HuH-7 (cell line): ENCODE measurements at regions not wholly inside any gene's neighbourhood (a gene's known extent, or its start where the extent isn't known, plus 50 kb on each side); places are given as distances from the start of the nearest gene placed in this dataset.
A peak's percentile ranks its signal among the peaks of the same experiment; 100 is the strongest.
"Not testable (repeated sequence)": the region's sequence is repeated elsewhere in the genome, so short reads cannot be mapped to it uniquely, and the experiment has no call there.

Experiments
- DNase-seq: peaks from one replicate; pipeline ENCODE4 v3.0.0; 2011; ENCODE audit warnings: low spot score

DNA sequence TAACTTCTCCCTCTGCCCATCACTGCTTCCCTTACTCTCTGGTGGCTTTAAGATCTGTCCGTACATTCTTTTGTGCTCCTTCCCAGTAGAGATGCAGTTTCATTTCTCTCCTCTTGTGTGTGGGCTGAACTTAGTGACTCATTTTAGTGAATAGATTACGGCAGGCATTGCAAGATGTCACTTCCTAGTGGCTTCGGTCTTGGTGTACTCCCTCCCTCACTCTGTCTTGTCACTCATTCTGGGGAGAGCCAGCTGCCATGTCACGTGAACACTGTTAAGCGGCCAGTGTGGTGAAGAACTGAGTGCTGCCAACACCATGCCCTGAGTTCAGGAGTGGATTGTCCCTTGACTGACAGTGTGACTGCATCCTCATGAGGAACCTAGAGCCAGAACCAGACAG lies 115.9 kb downstream of the OTOR start:
- no peak for DNase-seq

DNA sequence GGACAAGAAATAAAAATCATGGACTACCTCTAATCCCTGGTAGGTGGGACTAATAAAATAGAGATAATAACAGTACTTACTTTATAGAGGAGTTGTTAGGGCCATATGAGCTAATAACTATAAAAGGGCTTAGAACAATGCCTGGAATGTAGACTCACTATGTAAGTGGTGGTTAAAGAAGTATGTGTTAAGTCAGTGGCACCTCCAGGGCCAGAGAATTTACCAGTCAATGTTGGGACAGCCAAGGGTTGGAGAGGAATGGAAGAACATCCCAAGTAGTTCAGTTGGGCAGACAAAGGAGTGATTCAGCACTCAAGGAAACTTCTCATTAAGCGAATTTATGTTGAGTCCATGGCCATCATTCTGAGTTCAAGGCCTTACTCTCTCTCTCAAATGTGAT lies 116.8 kb downstream of the OTOR start:
- DNase-seq, result no peak

DNA sequence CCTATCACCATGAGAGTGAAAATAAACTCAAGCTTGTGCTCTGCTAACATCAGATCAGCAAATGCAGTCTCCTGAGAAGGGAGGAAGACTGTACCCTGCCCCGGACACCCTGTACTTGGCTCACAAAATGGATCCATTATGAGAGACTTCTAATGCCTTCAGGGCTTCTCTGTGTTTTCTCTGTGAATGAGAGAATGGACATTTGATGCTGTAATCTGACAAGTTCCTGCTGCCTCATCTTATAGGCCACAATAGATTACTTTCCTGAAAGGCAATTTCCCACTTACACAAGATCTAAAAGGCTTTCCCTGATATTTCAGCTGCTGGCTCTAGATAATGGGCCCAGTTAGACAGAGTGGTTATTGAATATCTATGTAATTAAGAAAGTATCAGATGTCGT lies 117.2 kb downstream of the OTOR start:
- no peak for DNase-seq

DNA sequence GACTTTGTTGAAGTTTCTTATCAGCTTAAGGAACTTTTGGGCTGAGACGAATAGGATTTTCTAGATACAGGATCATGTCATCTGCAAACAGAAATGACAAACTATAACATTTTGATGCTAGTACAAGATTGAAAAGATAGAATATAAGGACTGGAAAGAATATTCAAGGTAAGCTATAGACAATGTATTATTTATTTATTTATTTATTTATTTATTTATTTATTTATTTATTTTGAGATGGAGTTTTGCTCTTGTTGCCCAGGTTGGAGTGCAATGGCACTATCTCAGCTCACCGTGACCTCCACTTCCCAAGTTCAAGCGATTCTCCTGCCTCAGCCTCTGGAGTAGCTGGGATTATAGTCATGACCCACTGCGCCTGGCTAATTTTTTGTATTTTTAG lies 125.0 kb downstream of the OTOR start:
- DNase-seq, result not testable (repeated sequence)

DNA sequence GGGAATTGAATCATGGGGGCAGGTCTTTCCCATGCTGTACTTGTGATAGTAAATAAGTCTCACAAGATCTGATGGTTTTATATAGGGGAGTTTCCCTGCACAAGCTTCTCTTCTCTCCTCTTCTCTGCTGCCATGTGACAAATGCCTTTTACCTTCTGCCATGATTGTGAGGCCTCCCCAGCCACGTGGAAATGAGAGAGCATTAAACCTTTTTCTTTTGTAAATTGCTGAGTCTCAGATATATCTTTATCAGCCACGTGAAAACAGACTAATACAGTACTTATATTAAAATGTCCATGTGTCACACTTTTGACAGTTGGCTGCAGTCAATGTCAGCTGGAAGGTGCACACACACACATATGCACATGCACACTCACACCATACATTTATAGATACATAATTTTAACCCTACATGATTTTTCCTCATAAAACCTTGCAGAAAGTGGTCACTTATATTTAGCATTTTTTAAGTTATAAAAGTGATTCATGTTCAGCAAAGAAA lies 128.9 kb downstream of the OTOR start:
- no peak for DNase-seq

DNA sequence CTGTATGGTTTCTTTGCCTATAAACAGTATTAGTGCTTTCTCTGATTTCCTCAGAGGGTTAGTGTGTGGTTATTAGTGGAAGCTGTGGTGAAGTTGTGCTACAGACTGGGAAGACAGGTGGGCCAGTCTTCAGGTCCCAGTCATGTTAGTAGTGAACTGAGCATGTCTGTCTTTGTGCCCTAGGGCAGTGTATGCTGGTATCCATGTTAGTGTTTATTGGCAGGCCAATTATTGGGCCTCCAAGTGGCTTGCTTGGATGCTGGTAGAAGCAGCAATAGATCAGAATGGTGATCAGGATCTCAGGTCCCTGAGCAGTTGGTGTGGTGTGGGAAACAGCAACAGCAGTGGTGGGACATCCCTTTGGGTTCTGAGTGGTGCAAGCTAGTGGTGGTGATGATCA lies 137.6 kb downstream of the OTOR start:
- DNase-seq, result no peak

DNA sequence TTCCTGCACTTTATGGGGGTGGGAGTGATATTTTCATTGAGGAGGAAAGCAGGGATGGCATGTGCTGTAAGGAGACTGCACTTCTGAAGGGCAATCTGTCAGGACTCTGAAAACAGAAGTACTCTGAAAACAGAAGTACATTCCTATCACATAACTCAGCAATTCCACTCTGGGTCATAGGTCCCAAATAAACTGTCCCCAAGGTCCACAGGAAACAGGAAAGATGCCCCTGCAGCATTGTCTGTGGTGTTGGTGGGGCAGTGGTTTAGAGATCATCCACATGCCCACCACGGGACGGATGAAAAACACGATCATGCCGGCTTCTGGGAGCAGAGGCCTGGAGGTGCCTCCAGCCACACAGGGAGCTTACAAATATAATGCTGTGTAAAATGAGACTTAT lies 150.3 kb downstream of the OTOR start:
- DNase-seq, result no peak

DNA sequence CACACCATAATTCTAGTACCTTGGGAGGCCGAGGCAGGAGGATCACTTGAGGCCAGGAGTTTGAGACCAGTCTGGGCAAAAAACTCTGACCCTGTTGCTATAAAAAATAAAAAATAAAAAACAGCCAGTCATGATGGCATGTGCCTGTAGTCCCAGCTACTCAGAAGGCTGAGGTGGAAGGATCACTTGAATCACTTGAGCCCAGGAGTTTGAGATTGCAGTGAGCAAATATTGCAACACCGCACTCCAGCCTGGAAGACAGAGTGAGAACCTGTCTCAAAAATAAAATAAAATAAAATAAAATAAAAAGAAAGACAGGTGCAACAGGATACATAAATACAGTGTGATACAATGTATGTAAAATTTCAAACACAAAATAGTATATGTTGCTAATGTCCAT lies 154.5 kb downstream of the OTOR start:
- no peak for DNase-seq

DNA sequence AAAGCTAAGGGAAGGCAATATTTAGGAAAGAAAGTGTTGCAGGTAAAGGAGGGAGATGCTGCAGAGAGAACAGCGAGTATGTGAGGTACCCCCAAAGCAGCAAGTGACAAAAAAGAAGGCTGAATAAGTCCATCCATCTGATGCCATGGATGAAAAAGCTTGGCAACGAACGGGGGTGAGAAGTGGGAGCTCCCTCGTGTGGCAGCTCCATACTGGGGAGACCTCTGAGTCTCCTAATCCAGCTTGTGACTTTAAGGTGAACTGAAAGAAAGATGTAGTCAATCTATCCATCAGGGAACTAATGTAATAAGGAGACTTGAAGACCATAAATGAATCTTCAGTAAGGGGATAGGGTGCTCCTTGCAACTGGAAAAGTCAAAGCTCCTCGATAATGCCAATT lies 156.6 kb downstream of the OTOR start:
- peak; percentile 12 for DNase-seq

DNA sequence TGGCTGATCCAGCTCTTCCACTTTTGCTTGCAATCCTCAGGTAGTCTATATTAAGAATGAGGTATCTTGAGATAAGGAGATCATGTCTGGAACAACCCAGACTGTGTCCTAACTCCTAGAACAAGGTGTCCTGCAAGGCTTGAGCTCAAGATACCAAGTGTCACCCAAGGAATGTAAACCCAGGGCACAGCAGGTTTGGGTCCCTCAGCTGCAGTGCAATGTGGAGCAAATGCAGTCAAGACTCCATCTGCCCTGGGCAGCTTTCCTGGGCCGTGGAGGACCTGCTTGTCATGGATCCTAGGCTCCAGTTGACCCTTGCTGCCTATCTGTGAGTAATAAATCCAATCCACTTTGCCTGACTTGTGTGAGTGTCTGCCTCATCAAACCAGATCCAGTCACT lies 166.1 kb downstream of the OTOR start:
- no peak for DNase-seq

DNA sequence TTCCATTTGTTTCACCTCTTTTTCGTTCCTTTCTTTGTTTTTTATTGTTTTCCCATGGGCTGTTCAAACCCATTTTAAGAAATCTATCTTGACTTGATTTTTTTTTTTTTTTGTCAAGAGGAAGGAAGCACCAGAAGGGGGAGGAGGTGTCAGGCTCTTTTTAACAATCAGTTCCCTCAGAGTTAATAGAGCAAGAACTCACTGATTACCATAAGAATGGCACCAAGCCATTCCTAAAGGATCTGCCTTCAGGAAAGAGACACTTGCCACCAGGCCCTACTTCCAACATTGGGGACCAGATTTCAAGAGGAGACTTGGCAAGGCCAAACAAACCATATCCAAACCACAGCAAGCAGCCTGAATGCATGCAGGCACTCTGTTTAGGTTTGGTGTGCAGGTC lies 168.0 kb downstream of the OTOR start:
- DNase-seq, result no peak

DNA sequence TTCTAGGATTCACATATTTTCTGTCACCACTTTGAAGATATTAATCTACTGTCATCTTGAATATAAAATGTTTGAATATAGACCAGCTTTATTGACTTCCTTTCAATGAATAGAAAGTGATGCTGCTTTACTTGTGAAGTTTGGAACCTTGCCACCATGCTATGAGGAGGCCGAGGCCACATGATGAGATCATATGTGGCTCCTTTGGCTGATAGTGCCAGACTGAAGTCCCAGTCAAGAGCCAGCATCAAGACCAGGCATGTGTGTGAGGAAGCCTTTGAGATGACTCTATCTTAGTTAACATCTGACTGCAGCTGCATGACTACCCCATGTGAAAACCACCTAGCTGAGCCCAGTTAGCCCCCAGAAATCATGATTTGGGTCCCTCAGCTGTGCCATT lies 169.5 kb downstream of the OTOR start:
- DNase-seq, result no peak

DNA sequence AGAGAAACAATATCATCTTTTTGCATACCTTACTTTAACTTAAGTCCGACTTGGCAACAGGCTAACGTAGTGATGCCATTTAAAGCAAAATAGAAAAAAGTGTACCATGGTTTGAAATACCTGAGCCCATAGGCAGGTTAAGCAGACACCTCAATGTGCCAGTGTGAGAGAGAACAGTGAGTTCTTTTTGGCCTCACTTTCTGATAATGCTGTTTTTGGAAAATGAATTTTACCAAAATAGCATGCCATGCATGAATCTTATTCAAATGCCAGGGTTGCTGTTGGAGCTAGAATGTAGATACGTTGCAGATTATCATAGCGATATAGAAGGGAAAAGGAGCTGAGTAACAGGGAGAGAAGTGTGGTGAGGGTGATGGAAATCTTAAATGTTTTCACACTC lies 170.2 kb downstream of the OTOR start:
- DNase-seq, result no peak

DNA sequence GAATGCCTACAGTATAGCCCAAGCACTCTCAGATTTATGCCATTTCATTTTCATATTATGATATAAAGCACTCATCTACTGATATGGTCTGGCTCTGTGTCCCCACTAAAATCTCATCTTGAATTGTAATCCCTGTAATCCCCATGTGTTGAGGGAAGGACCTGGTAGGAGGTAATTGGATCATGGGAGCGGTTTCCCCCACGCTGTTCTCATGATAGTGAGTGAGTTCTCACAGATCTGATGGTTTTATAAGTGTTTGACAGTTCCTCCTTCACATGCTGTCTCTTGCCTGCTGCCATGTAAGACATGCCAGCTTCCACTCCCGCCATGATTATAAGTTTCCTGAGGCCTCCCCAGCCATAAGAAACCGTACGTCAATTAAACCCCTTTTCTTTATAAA lies 171.7 kb downstream of the OTOR start:
- no peak for DNase-seq

DNA sequence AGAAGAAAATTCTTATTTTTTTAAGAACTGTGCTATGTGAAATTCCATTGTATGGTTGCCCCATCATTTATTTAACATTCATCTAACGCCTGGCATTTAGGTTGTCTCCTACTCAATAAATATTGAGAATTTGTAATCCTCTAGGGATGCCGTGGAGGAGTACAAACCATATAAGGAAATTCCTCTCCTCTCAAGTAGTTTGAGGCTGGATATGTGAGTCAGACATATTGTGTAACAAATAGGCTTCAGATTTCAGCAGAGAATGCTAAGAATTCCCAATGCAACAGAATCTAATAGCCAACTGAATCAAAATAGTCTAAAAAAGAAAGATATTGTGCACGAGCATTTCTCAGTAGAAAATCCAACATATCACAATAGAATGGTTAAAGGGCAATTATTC lies 174.7 kb downstream of the OTOR start:
- DNase-seq, result no peak

DNA sequence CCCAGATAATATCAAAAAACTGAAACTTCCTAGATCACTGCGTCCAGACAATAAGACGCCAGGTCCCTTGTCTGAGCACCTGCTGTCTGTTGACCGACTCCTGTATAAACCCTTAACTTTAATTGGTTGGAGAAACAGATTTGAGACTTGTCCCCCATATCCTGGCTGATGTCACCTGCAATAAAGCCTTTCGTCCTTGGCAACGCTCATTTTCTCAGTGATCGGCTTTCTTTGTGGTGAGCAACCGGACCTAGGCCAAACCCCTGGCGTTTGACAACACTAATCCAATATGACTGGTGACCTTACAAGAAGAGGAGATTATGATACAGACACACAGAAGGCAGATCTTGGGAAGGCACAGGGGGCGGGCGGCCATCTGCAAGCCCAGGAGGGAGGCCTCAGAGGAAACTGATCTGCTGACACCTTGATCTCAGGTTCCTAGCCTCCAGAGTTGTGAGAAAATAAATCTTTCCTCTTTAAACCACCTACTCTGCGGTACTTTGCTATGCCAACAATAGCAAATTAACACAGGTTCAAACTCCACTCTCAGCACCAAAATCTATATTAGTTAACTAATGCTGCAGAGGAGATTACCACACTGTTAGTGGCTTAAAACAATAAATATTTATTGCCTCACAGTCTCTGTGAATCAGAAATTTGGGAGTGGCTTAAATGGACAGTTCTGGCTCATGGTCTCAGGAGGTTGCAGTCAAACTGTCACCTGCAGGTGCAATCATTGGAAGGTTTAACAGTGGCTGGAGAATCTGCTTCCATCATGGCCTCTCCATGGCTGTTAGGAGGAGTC lies 178.7 kb downstream of the OTOR start:
- DNase-seq, result no peak

DNA sequence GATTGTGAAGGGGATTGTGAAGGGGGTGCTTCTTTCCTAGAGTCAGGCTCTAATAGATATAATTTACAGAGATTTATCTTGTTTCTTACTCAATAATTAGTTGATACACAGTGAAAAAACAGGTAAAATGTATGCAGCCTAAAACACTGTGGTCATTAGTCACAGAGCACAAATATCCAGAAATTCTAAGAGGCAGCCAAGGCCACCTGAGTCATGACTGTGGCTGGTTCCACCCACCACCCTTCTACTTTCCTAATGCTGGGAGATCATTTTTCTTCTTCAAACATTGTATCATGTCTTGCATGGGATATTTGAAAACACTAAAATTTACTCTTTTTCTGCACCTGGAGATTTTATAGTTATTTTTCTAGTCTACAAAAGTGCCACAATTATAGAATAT lies 181.6 kb downstream of the OTOR start:
- no peak for DNase-seq

DNA sequence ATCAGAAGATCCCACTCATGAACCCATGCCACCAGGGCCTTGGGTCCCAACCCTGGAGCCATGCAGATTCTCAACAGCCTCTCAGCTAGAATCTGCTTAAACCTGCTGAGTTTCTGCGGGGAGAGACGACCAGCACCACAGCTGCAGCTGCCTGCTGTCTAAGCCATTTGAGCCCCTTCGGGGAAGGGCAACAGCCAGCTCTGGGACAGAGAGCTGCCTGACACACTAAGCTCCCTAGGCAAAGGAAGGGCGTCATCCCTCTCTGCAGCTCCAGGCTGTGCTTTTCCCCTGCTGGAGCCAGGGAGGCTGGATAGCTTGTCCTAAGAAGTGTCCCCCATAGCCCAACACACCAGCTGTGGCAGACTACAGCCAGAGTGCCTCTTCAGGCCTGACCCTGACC lies 182.5 kb downstream of the OTOR start:
- DNase-seq, result no peak

DNA sequence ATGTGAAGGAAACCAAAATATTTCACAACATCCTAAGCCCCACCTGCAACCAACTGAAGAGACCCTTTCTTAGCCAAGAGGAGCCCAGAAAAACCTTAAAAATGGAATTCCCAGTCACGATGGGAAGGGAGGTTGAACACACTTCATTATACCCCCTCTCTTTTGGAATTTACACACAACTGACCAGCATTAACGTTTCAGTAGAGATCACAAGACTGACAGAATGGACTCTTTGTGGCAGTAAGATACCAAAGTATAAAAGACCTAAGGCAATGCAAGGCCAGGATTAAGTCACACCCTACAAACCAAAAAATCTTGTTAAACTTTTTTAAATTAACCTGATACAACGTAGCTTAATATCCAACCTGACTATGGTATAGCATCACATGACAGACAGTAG lies 190.9 kb downstream of the OTOR start:
- DNase-seq, result no peak

DNA sequence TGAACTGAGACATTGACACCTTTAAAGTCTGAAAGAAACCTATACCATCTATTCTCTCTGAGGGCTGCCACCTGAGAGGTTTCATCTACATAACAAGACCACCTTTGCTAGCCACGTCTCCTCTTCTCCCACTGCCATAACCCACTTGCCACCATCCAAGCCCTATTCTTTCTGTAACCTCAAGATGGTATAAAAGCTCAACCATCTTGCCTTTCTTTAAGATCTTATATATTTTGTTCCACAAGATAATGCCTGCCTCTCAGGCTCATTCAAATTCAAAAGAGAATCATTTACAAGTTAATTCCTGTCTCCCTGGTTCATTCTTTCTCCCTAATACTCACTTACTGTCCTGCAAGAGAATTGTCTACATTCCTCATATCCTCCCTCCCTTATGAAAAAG lies 192.5 kb downstream of the OTOR start:
- no peak for DNase-seq

DNA sequence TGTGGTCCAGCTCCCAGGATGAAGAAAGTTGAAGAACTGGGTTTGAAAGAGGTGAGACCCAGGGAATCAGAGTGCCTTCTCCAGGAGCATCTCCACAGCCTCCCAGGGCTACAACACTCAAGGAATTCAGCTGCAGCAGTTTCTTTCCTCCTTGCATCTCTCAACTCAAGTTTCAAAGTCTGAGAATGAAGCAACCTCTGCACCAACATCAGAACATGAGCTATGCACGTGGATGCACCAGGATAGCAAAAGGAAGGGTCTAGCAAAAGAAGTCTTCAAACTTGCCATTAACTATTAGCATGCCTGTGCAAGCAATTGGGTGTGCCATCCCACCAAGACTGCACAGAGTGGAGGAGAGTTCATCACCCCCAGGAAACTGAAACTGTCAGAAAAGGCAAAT lies 193.9 kb downstream of the OTOR start:
- no peak for DNase-seq

DNA sequence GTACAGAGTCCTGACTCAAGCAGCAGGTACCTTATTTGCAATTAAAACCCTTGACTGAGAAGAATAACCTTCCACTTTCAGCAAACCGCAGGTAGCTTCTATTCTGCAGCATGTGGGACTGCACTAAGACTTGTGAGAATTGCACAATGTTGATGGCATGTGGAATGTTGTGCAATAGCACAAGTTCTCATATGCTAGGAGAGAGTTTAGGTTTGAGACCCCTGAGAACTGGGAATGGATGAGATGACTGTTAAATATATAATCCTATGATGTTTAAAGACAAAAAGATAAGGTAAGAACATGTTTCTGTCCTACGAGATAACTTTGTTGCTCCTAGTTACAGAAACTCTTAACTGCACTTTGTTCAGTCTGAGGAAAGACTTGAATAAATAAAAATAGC lies 194.6 kb downstream of the OTOR start:
- peak; percentile 12 for DNase-seq

DNA sequence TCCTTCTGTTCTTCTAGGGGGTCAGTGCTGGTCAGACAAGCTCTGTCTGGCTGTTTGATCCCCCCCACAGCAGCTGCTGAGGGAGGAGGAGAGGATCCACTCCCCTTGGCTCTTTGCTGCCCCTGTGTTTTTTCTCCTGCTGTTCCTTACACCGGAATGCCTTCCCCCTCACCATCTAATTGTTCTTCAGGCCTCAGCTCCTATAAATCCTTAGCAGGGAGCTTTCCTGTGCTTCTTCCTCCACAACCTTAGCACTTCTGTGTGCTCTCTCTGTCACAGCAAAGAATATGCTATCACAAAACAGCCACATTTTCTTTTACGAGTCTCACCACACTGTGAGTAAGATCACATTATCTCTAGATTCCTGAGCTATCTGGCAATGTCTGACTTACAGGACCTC lies 196.6 kb downstream of the OTOR start:
- DNase-seq, result no peak

DNA sequence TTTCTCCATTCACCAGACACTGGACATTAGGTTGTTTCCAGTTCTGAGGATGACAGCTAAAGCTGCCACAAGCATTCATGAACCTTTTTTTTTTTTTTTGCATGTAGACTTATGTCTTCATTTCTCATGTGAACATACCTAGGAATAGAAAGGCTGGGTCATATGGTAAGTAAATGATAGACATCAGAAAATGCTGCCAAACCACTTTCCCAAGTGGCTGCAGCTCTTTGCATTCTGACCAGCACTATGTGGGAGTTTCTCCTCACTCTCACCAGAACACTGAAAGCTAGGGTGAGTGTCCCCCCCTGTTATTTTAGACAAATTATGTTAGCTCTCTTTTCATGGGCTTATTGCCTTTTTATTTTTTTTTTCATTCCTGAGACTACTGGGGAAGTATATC lies 197.5 kb downstream of the OTOR start:
- no peak for DNase-seq
